H9 (cell line): ENCODE measurements at regions not wholly inside any gene's neighbourhood (a gene's known extent, or its start where the extent isn't known, plus 50 kb on each side); places are given as distances from the start of the nearest gene placed in this dataset.

Source experiments
- DNase-seq: peaks from one replicate; pipeline ENCODE4 v3.0.0-alpha.2; 2017
- H2AFZ ChIP-seq: one replicate; pipeline ENCODE4 v1.6.1; 2013; ENCODE audit warnings: mild to moderate bottlenecking, low read length, control low read depth, moderate library complexity
- H2AK5ac ChIP-seq: 2 replicates; pipeline ENCODE4 v1.6.1; 2013; ENCODE audit warnings: low read length, control low read depth, mixed read lengths; ENCODE audit not compliant: insufficient read length
- H2BK120ac ChIP-seq: one replicate; pipeline ENCODE4 v1.6.1; 2013; ENCODE audit warnings: low read depth, mild to moderate bottlenecking, low read length, control low read depth, inconsistent platforms; ENCODE audit not compliant: poor library complexity, severe bottlenecking
- H2BK12ac ChIP-seq: 2 replicates; pipeline ENCODE4 v1.6.1; 2013; ENCODE audit warnings: low read length, control low read depth, mixed read lengths, low read depth; ENCODE audit not compliant: insufficient read length
- H2BK15ac ChIP-seq: 2 replicates; pipeline ENCODE4 v1.6.1; 2013; ENCODE audit warnings: low read depth, low read length, control low read depth
- H2BK20ac ChIP-seq: one replicate; pipeline ENCODE4 v1.6.1; 2013; ENCODE audit warnings: low read depth, mild to moderate bottlenecking, low read length, control low read depth, inconsistent platforms; ENCODE audit not compliant: poor library complexity, severe bottlenecking
- H2BK5ac ChIP-seq: 2 replicates; pipeline ENCODE4 v1.6.1; 2013; ENCODE audit warnings: low read length, control low read depth, mixed read lengths; ENCODE audit not compliant: insufficient read length
- H3K14ac ChIP-seq: 2 replicates; pipeline ENCODE4 v1.6.1; 2013; ENCODE audit warnings: low read length, control low read depth; ENCODE audit not compliant: insufficient read depth
- H3K18ac ChIP-seq: 2 replicates; pipeline ENCODE4 v1.6.1; 2013; ENCODE audit warnings: low read depth, mild to moderate bottlenecking, mixed read lengths, low read length, control low read depth; ENCODE audit not compliant: insufficient read length
- H3K23ac ChIP-seq: 2 replicates; pipeline ENCODE4 v1.6.1; 2013; ENCODE audit warnings: low read length, control low read depth, mixed read lengths, low read depth; ENCODE audit not compliant: insufficient read length
- H3K23me2 ChIP-seq: 2 replicates; pipeline ENCODE4 v1.6.1; 2013; ENCODE audit warnings: low read depth, mild to moderate bottlenecking, mixed read lengths, low read length, control low read depth; ENCODE audit not compliant: insufficient read length, poor library complexity, severe bottlenecking
- H3K27ac ChIP-seq: 2 replicates; pipeline ENCODE4 v1.5.1; 2013; ENCODE audit warnings: low read length, control low read depth, mixed read lengths, low read depth; ENCODE audit not compliant: insufficient read length
- H3K27me3 ChIP-seq: 2 replicates; pipeline ENCODE4 v1.6.1; 2013; ENCODE audit warnings: low read length, control low read depth, inconsistent platforms; ENCODE audit not compliant: insufficient read depth
- H3K4ac ChIP-seq: 2 replicates; pipeline ENCODE4 v1.6.1; 2013; ENCODE audit warnings: low read depth, mild to moderate bottlenecking, control low read depth, inconsistent platforms, low read length, moderate library complexity
- H3K4me1 ChIP-seq: 2 replicates; pipeline ENCODE4 v1.6.1; 2013; ENCODE audit warnings: low read length, control low read depth, inconsistent platforms; ENCODE audit not compliant: insufficient read depth
- H3K4me2 ChIP-seq: 2 replicates; pipeline ENCODE4 v1.6.1; 2013; ENCODE audit warnings: low read length, control low read depth, mixed read lengths; ENCODE audit not compliant: insufficient read length, insufficient read depth
- H3K56ac ChIP-seq: 2 replicates; pipeline ENCODE4 v1.6.1; 2013; ENCODE audit warnings: low read depth, mild to moderate bottlenecking, mixed read lengths, low read length, control low read depth; ENCODE audit not compliant: insufficient read length
- H3K79me1 ChIP-seq: 2 replicates; pipeline ENCODE4 v1.6.1; 2013; ENCODE audit warnings: low read depth, mild to moderate bottlenecking, moderate library complexity, low read length, control low read depth, inconsistent platforms; ENCODE audit not compliant: insufficient read depth, poor library complexity, severe bottlenecking
- H3K79me2 ChIP-seq: 2 replicates; pipeline ENCODE4 v1.6.1; 2013; ENCODE audit warnings: low read length, control low read depth, inconsistent platforms; ENCODE audit not compliant: insufficient read depth
- H3K9ac ChIP-seq: 2 replicates; pipeline ENCODE4 v1.6.1; 2013; ENCODE audit warnings: low read length, control low read depth, mixed read lengths; ENCODE audit not compliant: insufficient read length; ENCODE audit errors: extremely low read depth
- H3K9me3 ChIP-seq: one replicate; pipeline ENCODE4 v1.6.1; 2013; ENCODE audit warnings: low read depth, low read length, inconsistent platforms; ENCODE audit not compliant: control insufficient read depth
- H3T11ph ChIP-seq: one replicate; pipeline ENCODE4 v1.6.1; 2013; ENCODE audit warnings: mild to moderate bottlenecking, low read length, control low read depth, inconsistent platforms
- H4K20me1 ChIP-seq: one replicate; pipeline ENCODE4 v1.6.1; 2013; ENCODE audit not compliant: control insufficient read depth, insufficient read length, insufficient read depth
- H4K5ac ChIP-seq: 2 replicates; pipeline ENCODE4 v1.6.1; 2013; ENCODE audit warnings: low read depth, mild to moderate bottlenecking, mixed read lengths, low read length, control low read depth; ENCODE audit not compliant: insufficient read length
- H4K8ac ChIP-seq: replicated peaks from 2 replicates; pipeline ENCODE4 v1.6.1; 2013; ENCODE audit warnings: low read length, control low read depth, mixed read lengths, low read depth; ENCODE audit not compliant: insufficient read length
- H4K91ac ChIP-seq: 2 replicates; pipeline ENCODE4 v1.6.1; 2013; ENCODE audit warnings: low read depth, mild to moderate bottlenecking, moderate library complexity, mixed read lengths, low read length, control low read depth; ENCODE audit not compliant: insufficient read length
- H3K27ac Mint-ChIP-seq, 3 experiments: 2 replicates in 2 of 3; 3 replicates in 1 of 3; pipeline ENCODE4 v1.8.0; 2020 to 2021; ENCODE audit warnings: mixed read lengths in 3 of 3, mild to moderate bottlenecking in 1 of 3, moderate library complexity in 1 of 3
- H3K27me3 Mint-ChIP-seq: 2 replicates; pipeline ENCODE4 v1.8.0; 2021; ENCODE audit warnings: low read depth, mild to moderate bottlenecking, moderate library complexity, mixed read lengths
- H3K36me3 Mint-ChIP-seq, 3 experiments: 2 replicates in 2 of 3; 3 replicates in 1 of 3; pipeline ENCODE4 v1.8.0; 2020 to 2021; ENCODE audit warnings: low read depth in 3 of 3, mixed read lengths in 3 of 3; ENCODE audit not compliant: insufficient read depth in 1 of 3
- H3K4me1 Mint-ChIP-seq, 2 experiments: 2 replicates each; pipeline ENCODE4 v1.8.0; 2020; ENCODE audit warnings: mixed read lengths in 2 of 2
- H3K4me3 Mint-ChIP-seq, 2 experiments: 2 replicates in 1 of 2; 3 replicates in 1 of 2; pipeline ENCODE4 v1.8.0; 2020 to 2021; ENCODE audit warnings: mild to moderate bottlenecking in 2 of 2, mixed read lengths in 2 of 2, moderate library complexity in 1 of 2
- H3K9me3 Mint-ChIP-seq, 2 experiments: 2 replicates in 1 of 2; 3 replicates in 1 of 2; pipeline ENCODE4 v1.8.0; 2020; ENCODE audit warnings: mild to moderate bottlenecking in 2 of 2, mixed read lengths in 2 of 2, moderate library complexity in 1 of 2
- CTCF ChIP-seq: fragments of 200-600 bp; sonication (generic); conservative IDR thresholded peaks from 3 replicates; pipeline ENCODE4 v1.8.0; 2021; ENCODE audit warnings: antibody characterized with exemption, mild to moderate bottlenecking
- WGBS: extraction: QIAGEN DNeasy Blood & Tissue Kit; methylation state at CpG from one replicate; pipeline ENCODE4 v1.1.7; 2013; ENCODE audit warnings: missing lambda C conversion rate, low lambda C conversion rate, mixed read lengths; ENCODE audit not compliant: insufficient read length; ENCODE audit errors: extremely low coverage; 5-methylcytosine and 5-hydroxymethylcytosine counted together

- Histone ChIP-seq H2BK120ac (no peak overlapping the region), H3K4ac (no peak overlapping the region), H4K91ac (no peak overlapping the region), H3K14ac (no peak overlapping the region), H2BK12ac (no peak overlapping the region), H3K27ac (no peak overlapping the region), H2BK20ac (no peak overlapping the region), H3K4me1 (no peaks in the 10 kb centered on the region; the same call in 1 of the 2 replicates), H4K8ac (no peak overlapping the region), H3K9me3 (no peaks in the 10 kb centered on the region), H3K23me2 (no peaks in the 10 kb centered on the region), H3K23ac (no peak overlapping the region), H2AFZ (no peak overlapping the region), H2BK15ac (no peak overlapping the region), H3K18ac (no peak overlapping the region), H3K56ac (no peak overlapping the region), H3K4me2 (no peak overlapping the region), H3T11ph (no peak overlapping the region), H3K27me3 (no peaks in the 10 kb centered on the region), H3K9ac (no peak overlapping the region), H4K5ac (no peak overlapping the region), H2BK5ac (no peak overlapping the region), H4K20me1 (no peaks in the 10 kb centered on the region), H3K79me2 (no peaks in the 10 kb centered on the region), H2AK5ac (no peak overlapping the region), H3K79me1 (no peaks in the 10 kb centered on the region)
- peaks cover 0 to 6% of the 10 kb centered on the region in 2 experiments; a peak in 1 of 5 replicates for H3K9me3 Mint-ChIP-seq
- no peaks in the 10 kb centered on the region; the same call in 1 of the 2 replicates for H3K27me3 Mint-ChIP-seq
- H3K4me1 Mint-ChIP-seq, result peaks cover 24 to 30% of the 10 kb centered on the region in 2 experiments
- no peak for DNase-seq
- WGBS, result no CpG with 5 or more reads among the region's 7 CpGs
- peaks cover 5 to 20% (median 8%) of the 10 kb centered on the region in 3 experiments; a peak in 6 of 7 replicates for H3K36me3 Mint-ChIP-seq
- no peak for TF ChIP-seq CTCF
- H3K4me3 Mint-ChIP-seq, result no peak overlapping the region
- H3K27ac Mint-ChIP-seq, result no peak overlapping the region
These were observed 59.9 kb upstream of the ODAD2 start for GRCh38 chr10:28058746-28059145.
